Skeletal muscle satellite cell (primary cell): ENCODE measurements at regions not wholly inside any gene's neighbourhood (a gene's known extent, or its start where the extent isn't known, plus 50 kb on each side); places are given as distances from the start of the nearest gene placed in this dataset.

Experiments used
- H3K27me3 ChIP-seq: 2 replicates; pipeline ENCODE4 v1.7.0; 2013; ENCODE audit warnings: low read length; ENCODE audit not compliant: control insufficient read depth, insufficient read depth
- H3K36me3 ChIP-seq: 2 replicates; pipeline ENCODE4 v1.7.0; 2013; ENCODE audit warnings: mild to moderate bottlenecking, control low read depth, low read length; ENCODE audit not compliant: insufficient read depth
- H3K4me1 ChIP-seq: 2 replicates; pipeline ENCODE4 v1.7.0; 2013; ENCODE audit warnings: low read length; ENCODE audit not compliant: control insufficient read depth, insufficient read depth
- H3K4me2 ChIP-seq: 2 replicates; pipeline ENCODE4 v1.7.0; 2013; ENCODE audit warnings: mild to moderate bottlenecking, low read length
- H3K4me3 ChIP-seq: 2 replicates; pipeline ENCODE4 v1.7.0; 2013; ENCODE audit warnings: low read length
- H3K9ac ChIP-seq: 2 replicates; pipeline ENCODE4 v1.7.0; 2013; ENCODE audit warnings: mild to moderate bottlenecking, low read depth, low read length, moderate library complexity
- H3K9me3 ChIP-seq: replicated peaks from 2 replicates; pipeline ENCODE4 v1.7.0; 2013; ENCODE audit warnings: mild to moderate bottlenecking, control low read depth, low read length

DNA sequence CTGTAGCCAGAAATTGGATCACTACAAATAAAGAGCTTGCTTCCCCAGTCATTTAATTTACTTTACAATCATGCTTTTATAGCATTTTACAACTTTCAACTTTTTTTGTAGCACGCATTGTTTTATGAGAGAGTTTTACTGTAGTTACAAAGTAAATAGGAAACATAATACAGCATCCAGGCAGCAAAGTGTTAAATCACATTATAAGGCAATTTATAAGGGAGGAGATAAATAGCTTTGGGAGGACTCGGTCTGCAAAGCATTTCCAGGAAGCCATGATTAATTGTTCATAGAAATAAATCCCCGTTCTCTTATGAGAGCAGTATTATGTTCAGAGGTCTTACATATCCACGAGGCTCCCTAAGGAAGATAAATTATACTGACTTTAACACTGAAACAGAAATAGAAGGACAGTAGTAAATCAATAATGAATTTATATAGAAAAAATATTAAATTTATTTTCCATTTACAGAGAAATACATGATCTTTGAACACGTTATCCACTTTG lies 792.6 kb upstream of the RAG2 start:
- H3K9ac ChIP-seq: no peak overlapping the region
- H3K9me3 ChIP-seq: peaks cover 5% of the 10 kb centered on the region
- H3K4me1 ChIP-seq: no peaks in the 10 kb centered on the region
- H3K27me3 ChIP-seq: no peaks in the 10 kb centered on the region
- no peak overlapping the region for H3K4me3 ChIP-seq
- H3K36me3 ChIP-seq: no peaks in the 10 kb centered on the region
- H3K4me2 ChIP-seq: no peak overlapping the region

DNA sequence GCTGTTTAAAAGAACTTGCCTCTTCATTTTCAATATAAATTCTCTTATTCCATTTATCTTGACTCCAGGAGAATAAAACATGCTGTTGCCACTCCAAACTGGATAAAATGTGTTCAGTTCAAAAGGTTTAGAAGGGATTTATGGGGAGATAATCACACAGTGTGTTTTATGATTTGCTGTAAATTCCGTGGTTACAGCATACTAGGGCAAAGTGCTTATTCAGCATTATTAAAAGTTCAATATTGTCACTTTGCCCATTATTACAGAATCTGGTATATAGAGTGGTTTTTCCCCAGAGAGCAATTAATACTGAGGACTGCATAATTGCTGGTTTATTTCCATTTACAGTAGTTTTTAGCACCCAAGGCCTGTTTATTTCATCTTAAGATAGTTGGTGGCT lies 780.9 kb upstream of the RAG2 start:
- H3K9me3 ChIP-seq: no peaks in the 10 kb centered on the region
- H3K27me3 ChIP-seq: no peaks in the 10 kb centered on the region
- no peaks in the 10 kb centered on the region for H3K36me3 ChIP-seq
- no peak overlapping the region for H3K9ac ChIP-seq
- H3K4me1 ChIP-seq: no peaks in the 10 kb centered on the region
- H3K4me3 ChIP-seq: no peak overlapping the region
- no peak overlapping the region for H3K4me2 ChIP-seq

DNA sequence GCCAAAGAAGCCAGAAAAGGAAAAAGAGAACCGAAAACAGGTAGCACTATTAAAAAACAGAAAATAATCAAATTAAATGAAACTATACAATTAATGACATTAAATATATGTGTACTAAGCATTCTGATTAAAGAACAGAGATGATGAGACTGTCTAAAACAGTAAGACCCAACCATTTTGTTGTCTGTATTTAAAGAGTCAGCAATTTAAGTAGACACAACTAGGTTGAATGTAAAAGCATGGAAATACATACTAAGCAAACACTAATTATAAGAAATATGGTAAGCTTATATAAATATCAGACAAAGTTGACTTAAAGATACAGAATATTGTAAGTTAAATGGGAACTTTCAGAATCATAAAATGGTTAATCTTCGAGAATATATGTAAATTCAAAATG lies 774.6 kb upstream of the RAG2 start:
- no peaks in the 10 kb centered on the region for H3K4me1 ChIP-seq
- no peaks in the 10 kb centered on the region for H3K36me3 ChIP-seq
- no peaks in the 10 kb centered on the region for H3K9me3 ChIP-seq
- no peak overlapping the region for H3K4me3 ChIP-seq
- H3K9ac ChIP-seq: no peak overlapping the region
- no peaks in the 10 kb centered on the region for H3K27me3 ChIP-seq
- no peak overlapping the region for H3K4me2 ChIP-seq

DNA sequence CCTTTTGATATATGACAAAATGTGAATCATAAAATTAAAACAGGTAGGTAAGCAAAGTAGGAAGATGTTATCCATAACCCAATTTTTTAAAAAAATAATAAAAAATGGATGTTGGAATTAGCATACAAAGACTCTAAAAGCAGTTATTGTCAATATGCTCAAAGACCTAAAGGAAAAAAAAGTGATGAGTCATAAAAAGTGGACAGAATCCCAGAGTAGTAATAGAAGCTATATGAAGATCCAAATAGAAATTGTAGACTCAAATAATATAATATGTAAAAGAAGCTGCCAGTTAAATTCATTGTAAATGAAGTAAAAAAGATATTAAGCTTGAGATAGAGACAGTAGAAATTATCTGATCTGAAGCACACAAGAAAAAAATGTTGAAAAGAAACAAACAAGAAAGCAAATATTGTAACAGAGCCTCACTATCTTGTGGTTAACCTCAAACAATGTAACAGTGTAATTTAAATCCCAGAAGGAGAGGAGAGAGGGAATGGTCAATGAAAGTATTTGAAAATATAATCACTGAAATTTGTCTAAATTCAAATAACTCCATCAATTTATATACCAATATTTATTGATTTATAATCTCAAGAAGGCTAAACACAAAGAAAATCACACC lies 773.4 kb upstream of the RAG2 start:
- no peaks in the 10 kb centered on the region for H3K4me1 ChIP-seq
- H3K4me2 ChIP-seq: no peak overlapping the region
- H3K9ac ChIP-seq: no peak overlapping the region
- H3K36me3 ChIP-seq: no peaks in the 10 kb centered on the region
- H3K9me3 ChIP-seq: no peaks in the 10 kb centered on the region
- H3K4me3 ChIP-seq: no peak overlapping the region
- no peaks in the 10 kb centered on the region for H3K27me3 ChIP-seq

GRCh38 chr11:37370817-37371216 lies 772.8 kb upstream of the RAG2 start:
- H3K4me3 ChIP-seq: no peak overlapping the region
- H3K4me1 ChIP-seq: no peaks in the 10 kb centered on the region
- no peak overlapping the region for H3K4me2 ChIP-seq
- H3K36me3 ChIP-seq: no peaks in the 10 kb centered on the region
- no peaks in the 10 kb centered on the region for H3K9me3 ChIP-seq
- no peaks in the 10 kb centered on the region for H3K27me3 ChIP-seq
- no peak overlapping the region for H3K9ac ChIP-seq

GRCh38 chr11:37364246-37364839 lies 766.3 kb upstream of the RAG2 start:
- Histone ChIP-seq H3K27me3 (no peaks in the 10 kb centered on the region), H3K4me1 (no peaks in the 10 kb centered on the region), H3K9ac (no peak overlapping the region), H3K36me3 (no peaks in the 10 kb centered on the region), H3K9me3 (peaks cover 12% of the 10 kb centered on the region), H3K4me2 (no peak overlapping the region), H3K4me3 (no peak overlapping the region)

GRCh38 chr11:37353192-37353591 lies 755.2 kb upstream of the RAG2 start:
- Histone ChIP-seq H3K9me3 (no peaks in the 10 kb centered on the region), H3K4me1 (no peaks in the 10 kb centered on the region), H3K9ac (no peak overlapping the region), H3K27me3 (no peaks in the 10 kb centered on the region), H3K4me2 (no peak overlapping the region), H3K36me3 (no peaks in the 10 kb centered on the region), H3K4me3 (no peak overlapping the region)

DNA sequence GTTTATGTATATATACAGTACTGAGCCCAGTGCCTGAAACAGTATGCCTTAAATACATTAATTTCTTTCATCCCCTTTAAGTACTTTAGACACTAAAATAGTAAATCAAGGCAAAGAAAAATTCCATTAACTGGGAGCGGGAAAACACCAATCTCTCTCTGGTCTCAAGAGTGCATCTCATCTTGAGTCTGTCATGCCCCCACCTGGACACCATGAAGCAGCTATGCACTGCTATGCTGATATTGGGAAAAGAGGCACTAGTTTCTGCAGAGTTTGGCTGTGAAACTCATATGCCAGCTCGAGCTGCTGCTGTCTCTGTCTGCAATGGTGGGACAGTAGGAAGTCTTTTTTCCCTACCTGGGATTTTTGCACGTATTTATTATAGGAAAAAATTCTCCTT lies 754.4 kb upstream of the RAG2 start:
- Histone ChIP-seq H3K27me3 (no peaks in the 10 kb centered on the region), H3K4me2 (no peak overlapping the region), H3K36me3 (no peaks in the 10 kb centered on the region), H3K9me3 (no peaks in the 10 kb centered on the region), H3K4me1 (no peaks in the 10 kb centered on the region), H3K9ac (no peak overlapping the region), H3K4me3 (no peak overlapping the region)

GRCh38 chr11:37343290-37343689 lies 745.3 kb upstream of the RAG2 start:
- Histone ChIP-seq H3K4me2 (no peak overlapping the region), H3K4me3 (no peak overlapping the region), H3K9me3 (no peaks in the 10 kb centered on the region), H3K27me3 (no peaks in the 10 kb centered on the region), H3K9ac (no peak overlapping the region), H3K36me3 (no peaks in the 10 kb centered on the region), H3K4me1 (no peaks in the 10 kb centered on the region)

DNA sequence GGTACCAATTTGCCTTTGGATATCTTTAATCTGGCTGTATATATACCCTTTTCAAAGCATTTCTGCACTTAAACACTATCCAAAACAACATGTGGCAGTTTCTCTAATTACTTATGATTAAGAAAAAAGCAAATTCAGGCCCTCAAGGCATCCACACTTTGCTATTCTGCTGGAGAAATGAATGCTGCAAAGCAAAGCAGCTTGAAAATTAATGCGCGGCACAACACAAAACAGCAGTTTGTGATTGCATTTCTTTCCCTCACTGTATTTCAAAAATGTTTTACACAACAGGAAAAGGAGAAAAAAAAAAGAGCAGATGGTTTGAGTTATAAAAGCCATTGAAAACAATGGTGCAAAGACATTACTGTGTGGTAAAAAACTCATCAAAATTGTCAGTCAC lies 738.4 kb upstream of the RAG2 start:
- no peaks in the 10 kb centered on the region for H3K27me3 ChIP-seq
- no peak overlapping the region for H3K4me2 ChIP-seq
- H3K4me1 ChIP-seq: no peaks in the 10 kb centered on the region
- no peak overlapping the region for H3K9ac ChIP-seq
- no peaks in the 10 kb centered on the region for H3K36me3 ChIP-seq
- no peaks in the 10 kb centered on the region for H3K9me3 ChIP-seq
- no peak overlapping the region for H3K4me3 ChIP-seq

- Histone ChIP-seq H3K9ac (no peak overlapping the region), H3K36me3 (no peaks in the 10 kb centered on the region), H3K4me1 (no peaks in the 10 kb centered on the region)
These were observed 735.3 kb upstream of the RAG2 start for GRCh38 chr11:37333345-37333744.

GRCh38 chr11:37323843-37324242 lies 725.8 kb upstream of the RAG2 start:
- no peaks in the 10 kb centered on the region for H3K9me3 ChIP-seq
- no peaks in the 10 kb centered on the region for H3K4me1 ChIP-seq
- no peaks in the 10 kb centered on the region for H3K36me3 ChIP-seq
- no peak overlapping the region for H3K4me3 ChIP-seq
- H3K9ac ChIP-seq: no peak overlapping the region
- no peak overlapping the region for H3K4me2 ChIP-seq
- H3K27me3 ChIP-seq: no peaks in the 10 kb centered on the region

More at GRCh38 chr11:37333345-37333744, 735.3 kb upstream of the RAG2 start:
- no peaks in the 10 kb centered on the region for H3K27me3 ChIP-seq
- no peak overlapping the region for H3K4me3 ChIP-seq
- H3K4me2 ChIP-seq: no peak overlapping the region
- no peaks in the 10 kb centered on the region for H3K9me3 ChIP-seq
